ENCODE measurements at regions not wholly inside any gene's neighbourhood (a gene's known extent, or its start where the extent isn't known, plus 50 kb on each side); places are given as distances from the start of the nearest gene placed in this dataset.

- TF ChIP-seq EZH2 (IDR thresholded peaks at IDR 0.05): no peak
- TF ChIP-seq POLR2AphosphoS5 (IDR thresholded peaks at IDR 0.05; ENCODE audit: borderline replicate concordance, low read depth, low read length): no peak
- no peak for TF ChIP-seq FOXP2 (optimal IDR thresholded peaks at IDR 0.05; ENCODE audit: control extremely low read depth, extremely low read length, insufficient read depth)
These were observed 161.7 kb downstream of the RBMX2 start for GRCh38 chrX:130563476-130563875.
